ENCODE measurements at regions not wholly inside any gene's neighbourhood (a gene's known extent, or its start where the extent isn't known, plus 50 kb on each side); places are given as distances from the start of the nearest gene placed in this dataset.

DNA sequence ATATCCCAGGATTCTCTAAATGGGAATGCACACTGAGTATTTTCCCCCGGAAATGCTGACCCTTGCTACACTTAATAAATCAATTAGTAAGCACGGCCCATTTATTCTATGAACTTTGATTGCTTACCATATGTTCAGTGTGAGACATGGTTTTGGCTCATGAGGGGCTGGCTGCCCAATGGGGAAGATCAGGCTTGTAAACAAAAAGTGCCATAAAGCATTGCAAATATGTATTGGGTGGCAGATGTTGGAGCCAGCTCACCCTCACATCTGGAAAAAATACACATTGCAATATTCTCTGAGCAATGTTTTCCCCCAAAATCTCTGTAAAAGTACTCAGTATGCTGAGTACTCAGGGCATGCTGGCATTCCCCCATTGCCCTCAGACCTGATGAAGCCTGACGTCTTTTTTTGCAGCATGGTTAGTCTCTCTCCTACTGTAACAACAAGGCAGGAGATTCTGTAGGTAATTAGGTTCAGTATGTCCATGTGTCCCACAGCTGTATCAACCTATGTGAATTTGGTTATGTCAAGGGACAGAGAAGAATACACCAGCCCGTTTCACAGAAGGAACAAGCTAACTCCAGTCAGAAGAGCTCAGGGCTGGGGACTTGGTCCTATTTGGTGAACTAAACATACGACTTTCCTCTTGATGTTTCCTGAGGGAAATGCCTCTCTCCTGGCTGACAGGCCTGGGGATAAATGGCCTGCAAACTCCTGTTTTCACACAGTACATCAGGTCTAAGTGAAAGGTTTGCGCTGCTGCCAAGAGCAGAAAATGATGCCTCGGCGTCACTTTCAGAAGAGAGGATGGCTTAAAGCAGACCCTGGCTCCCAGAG, 202.4 kb downstream of the INSIG2 start:
- DNase-seq (ENCODE audit: low read depth in 2 of 2) = no peak

DNA sequence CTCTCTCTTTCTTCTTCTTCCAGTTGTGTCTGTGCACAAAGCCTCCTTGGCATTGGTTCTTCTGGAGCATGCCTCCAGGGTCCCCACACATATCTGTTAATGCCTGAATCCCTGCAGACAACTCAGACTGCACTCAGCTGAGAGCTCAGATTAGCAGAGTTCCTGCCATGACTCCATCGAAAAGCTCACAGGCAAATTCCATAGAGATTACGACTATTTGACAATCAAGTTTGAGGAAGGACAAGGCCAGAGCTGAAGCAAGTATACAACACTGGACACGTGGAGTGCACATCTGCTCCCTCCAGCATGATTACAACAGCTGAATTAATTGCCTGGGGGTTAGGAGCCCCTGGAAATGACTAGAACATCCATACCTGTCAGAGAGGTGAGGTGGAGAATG, 190.7 kb downstream of the INSIG2 start:
- DNase-seq (ENCODE audit: low read depth in 2 of 2) = no peak

- no peak for DNase-seq (ENCODE audit: low read depth in 2 of 2)
Observed at GRCh38 chr2:118278046-118278445, 189.8 kb downstream of the INSIG2 start.

GRCh38 chr2:118274841-118275510, 186.7 kb downstream of the INSIG2 start:
- no peak for DNase-seq (ENCODE audit: low read depth in 2 of 2)

DNA sequence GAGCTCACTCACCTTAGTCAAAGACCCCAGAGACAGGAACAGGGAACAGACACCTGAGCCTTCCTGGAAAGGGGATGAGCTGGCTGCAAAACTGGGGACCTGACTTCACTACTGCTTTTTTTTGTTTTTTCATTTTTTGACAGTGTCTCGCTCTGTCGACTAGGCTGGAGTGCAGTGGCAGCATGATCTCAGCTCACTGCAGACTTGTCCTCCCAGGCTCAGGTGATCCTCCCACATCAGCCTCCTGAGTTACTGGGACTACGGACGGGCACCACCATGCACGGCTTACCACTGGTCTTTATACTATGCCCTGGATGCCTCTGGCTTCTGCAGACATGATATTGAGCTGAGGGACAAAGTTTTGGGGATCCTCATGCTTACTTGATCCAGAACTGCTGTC, 184.1 kb downstream of the INSIG2 start:
- DNase-seq (ENCODE audit: low read depth in 2 of 2) = no peak

GRCh38 chr2:118269408-118270051, 181.3 kb downstream of the INSIG2 start:
- DNase-seq (ENCODE audit: low read depth in 2 of 2) = no peak

- no peak for DNase-seq (ENCODE audit: low read depth in 2 of 2)
Observed at GRCh38 chr2:118268268-118268667, 180.0 kb downstream of the INSIG2 start.

DNA sequence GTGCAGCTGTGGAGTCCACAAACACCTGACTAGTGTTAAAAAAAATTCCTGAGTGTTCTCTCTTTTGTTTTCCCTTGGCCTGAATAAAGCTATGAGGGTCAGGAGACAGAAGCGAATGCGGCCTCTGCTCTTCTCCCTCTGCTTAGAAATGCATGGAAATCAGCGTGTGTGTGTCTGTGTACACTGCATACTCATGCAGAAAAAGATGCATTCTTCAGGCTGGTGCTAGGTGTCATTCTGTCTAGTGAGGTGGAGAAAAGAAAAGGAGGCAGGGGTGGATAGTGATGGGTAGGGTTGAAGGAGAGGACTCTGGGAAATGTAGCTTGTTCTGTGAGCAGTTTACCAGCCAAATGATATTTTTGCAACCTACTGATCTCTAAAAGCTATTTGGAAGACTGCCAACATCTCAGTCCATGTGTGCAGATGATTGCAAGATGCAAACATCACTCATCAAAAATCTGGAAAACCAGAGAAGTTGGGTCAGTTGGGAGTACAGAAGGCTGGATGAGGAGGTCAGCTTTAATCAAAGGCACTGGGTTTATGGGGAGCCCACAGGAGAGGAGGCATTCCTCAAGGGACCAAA, 177.7 kb downstream of the INSIG2 start:
- DNase-seq (ENCODE audit: low read depth in 2 of 2) = no peak

DNA sequence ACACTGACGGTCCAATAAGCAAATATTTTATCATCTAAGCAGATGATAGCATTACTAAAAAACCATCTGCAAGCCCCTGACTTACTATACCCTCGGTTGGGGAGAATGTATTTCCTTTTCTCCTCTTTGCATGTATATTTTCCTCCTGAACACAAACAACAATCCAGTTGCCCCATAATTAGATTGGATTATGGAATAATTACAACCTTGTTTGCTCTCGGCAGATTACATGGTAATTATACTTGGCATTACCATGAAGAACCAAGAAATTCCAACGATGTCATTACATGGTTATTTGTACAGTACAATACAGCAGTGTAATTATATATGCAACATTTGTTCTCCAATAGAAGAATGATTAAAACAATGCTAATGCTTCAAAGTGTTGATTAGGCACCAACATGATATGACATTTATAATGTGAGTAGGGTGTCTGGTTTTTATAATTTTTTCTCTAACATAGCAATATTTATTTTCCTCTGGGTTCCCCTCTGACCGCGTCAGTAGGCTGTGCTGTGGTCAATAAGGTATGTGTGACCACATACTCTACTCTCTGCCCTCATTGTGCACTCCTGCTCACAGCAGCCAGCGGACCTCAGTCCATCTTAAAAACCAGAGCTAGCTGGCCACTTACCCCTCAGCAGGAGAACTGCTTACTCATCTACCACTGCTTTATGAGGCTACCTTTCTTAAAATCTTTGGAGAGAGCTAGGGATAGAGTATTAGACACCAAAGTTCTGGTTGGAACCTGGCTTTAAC, 176.1 kb downstream of the INSIG2 start:
- no peak for DNase-seq (ENCODE audit: low read depth in 2 of 2)

DNA sequence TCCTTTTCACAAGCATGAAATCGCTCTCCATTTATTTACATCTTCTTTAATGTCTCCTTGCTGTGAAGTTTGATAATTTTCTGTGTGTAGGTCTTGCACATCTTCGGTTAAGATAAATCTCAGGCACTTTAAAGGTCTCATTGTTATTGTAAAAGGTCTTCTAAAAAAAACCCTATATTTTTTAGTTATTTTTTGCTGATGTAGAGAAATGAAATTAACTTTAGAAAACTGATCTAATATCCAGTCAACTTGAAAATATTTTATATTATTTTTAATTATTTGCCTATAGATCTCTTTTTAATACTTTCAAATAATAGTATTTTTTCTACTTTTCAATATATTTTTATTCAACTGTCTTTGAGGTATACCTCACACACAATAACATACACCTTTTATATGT, 169.4 kb downstream of the INSIG2 start:
- DNase-seq (ENCODE audit: low read depth in 2 of 2) = no peak

DNA sequence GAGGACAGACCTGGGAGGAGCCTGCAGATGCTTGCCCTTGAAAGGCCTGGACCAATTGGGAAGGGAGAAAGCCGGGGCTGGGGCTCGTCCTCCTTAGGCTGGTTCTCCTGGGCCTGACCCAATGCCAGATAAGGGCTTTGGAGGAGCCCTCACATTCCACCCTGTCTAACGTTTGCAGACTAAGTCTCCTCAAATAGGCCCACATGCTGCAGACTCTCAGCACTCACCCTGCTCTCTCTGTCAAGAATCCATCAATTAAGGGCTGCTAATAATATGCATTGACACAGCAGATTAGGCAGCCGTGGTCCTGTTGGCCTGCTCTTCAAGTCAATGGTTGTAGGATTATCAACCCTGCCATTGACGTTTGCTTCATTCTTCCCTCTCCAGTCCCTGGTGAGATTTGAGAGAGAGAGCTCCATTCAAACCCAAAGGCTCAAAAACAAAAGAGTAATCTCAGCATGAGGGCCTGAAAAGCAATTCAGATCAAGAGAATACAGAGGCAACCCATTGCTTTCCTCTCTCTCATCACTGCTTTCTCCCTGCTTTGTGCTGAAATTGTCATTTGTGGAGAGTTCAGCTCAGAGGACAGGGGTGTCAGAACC, 167.6 kb downstream of the INSIG2 start:
- no peak for DNase-seq (ENCODE audit: low read depth in 2 of 2)

DNA sequence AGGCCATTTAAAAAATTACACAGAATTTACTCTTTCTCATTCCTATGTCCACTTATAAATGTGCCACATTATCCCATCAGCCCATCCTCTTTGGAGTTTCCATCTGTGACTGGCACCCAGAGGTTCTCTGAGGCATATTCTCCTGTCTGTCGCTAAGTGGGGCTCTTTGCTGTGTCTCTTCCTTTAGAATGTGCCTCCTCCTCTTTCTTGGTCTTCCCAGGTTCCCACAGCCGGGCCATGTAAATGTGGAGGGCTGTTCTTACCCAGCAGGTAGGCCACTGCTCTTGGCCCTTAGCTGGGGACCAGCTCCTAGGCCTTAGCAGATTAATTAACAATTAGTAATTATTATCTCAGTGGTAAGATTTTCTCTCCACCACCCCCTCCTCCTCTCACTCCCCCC, 167.0 kb downstream of the INSIG2 start:
- DNase-seq (ENCODE audit: low read depth in 2 of 2) = no peak

GRCh38 chr2:118254116-118254515, 165.8 kb downstream of the INSIG2 start:
- DNase-seq (ENCODE audit: low read depth in 2 of 2) = no peak

DNA sequence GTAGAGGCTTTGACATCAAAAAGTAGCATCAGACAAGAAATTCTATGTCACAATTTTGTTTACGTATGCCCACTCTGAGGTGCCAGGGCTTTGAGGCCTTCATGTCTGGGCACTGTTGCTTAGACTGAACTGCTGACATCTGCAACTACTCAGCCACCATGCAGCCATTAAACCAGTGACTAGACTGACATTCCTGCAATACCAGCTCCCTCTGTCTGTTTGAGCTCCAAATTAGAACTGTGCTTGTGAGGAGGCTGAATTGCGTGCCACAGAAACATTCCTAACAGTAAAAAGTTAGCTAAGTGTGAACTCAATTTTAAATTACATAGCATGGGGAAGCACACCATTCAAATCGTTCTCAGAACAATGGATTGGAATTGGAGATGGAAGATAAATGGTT, 163.2 kb downstream of the INSIG2 start:
- DNase-seq (ENCODE audit: low read depth in 2 of 2) = no peak

DNA sequence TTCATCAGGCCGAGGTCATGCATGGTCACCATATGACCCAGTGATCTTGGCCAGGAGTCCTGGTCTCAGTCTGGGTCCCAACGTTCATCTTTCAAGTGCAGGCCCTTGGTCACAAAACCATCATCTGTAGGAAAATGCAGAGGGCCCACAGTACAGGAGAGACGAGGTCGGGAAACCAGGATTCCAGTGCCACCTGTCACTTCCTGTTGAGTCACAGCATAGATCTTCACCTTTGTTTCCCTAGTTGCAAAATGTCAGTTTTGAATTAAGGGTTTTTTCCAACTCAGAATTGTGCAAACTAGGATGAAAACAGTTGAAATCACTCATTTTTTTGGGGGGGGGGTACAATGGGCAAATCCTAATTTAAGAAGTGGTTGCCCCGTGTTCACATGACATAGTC, 162.2 kb downstream of the INSIG2 start:
- DNase-seq (ENCODE audit: low read depth in 2 of 2) = no peak

DNA sequence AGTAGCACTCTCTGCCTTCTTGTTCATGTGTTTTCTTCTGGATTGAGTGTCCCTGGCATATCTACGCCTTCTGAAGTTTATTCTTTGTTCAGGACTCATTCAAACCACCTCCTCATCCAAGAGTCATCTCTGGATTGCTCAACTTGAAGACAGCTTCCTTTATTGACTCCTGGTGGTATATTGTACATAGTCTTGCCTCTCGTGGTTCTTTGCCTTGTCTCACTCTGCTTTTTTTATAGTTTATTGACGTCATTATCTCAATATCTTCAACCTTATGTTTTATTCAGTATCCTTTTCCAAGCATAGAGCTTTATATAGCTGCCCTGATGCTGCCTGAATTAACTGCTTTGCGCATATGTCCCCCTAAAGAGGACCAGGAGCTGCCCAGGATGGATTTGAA, 161.7 kb downstream of the INSIG2 start:
- DNase-seq (ENCODE audit: low read depth in 2 of 2) = no peak

- DNase-seq (ENCODE audit: low read depth in 2 of 2) = no peak
Observed at GRCh38 chr2:118249531-118249930, 161.3 kb downstream of the INSIG2 start.

GRCh38 chr2:118246726-118247125, 158.5 kb downstream of the INSIG2 start:
- no peak for DNase-seq (ENCODE audit: low read depth in 2 of 2)

DNA sequence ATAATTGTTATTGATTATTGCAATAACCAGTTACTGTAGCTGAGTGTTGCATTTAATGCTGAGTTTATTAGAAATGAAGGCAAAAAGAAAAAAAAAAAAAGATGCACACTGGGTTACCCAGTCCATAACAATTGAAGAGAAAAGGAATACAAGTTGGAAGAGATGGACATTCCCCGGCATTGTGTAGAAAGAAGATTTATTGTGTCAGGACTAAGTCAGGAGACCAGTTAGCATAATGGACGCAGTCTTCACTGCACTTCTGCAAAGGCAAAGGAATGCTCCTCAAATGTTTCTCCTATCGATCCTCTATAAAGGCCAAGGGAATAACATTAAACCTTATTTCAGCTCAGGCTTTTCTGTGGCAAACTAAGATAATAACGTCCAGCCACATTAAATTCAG, 157.8 kb downstream of the INSIG2 start:
- DNase-seq (ENCODE audit: low read depth in 2 of 2) = no peak

DNA sequence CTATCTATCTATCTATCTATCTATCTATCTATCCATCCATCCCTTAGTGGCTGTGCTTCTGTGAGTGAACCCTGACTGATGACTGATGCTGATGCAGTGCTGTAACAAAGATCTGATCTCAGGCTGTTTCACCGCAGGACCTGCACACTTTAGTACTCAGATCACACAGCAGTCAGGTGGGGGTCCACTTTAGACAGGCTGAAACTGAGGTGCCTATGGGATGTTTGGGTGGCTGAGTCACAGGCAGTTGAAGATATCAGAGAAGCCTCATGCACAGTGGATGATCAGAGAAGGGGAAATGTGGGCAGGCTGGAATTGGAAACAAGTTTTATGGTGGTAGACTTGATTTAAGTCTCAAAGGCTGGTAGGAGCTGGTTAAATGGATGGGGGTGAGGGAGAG, 156.4 kb downstream of the INSIG2 start:
- DNase-seq (ENCODE audit: low read depth in 2 of 2) = no peak

DNA sequence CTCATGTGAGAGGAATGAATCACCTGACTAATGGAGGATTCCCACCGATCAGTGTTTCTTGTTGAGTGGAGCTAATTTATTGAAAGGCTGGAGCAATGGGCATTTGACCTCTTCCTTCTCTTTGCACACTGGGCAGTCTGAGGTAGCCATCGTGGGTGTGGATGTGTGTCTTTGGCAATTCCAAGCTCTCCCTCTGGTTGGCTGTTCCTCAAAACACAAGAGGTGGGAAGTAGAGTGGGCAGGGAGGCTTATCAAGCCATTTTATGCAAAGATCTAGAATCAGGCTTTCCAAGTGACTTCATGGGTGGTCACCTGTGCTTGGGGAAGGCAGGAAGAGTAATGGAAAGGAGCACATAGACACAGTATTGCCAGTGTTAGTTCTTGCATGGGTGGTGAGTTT, 154.8 kb downstream of the INSIG2 start:
- DNase-seq (ENCODE audit: low read depth in 2 of 2) = no peak

Data from stimulated activated CD4-positive, alpha-beta T cell treated with anti-CD3 and anti-CD28 coated beads, Interleukin-1b, Interleukin-23, amount 100 ng/mL, for 4 hours (primary cell).